NT2/D1 (cell line): ENCODE measurements at regions not wholly inside any gene's neighbourhood (a gene's known extent, or its start where the extent isn't known, plus 50 kb on each side); places are given as distances from the start of the nearest gene placed in this dataset.
"Not testable (repeated sequence)": the region's sequence is repeated elsewhere in the genome, so short reads cannot be mapped to it uniquely, and the experiment has no call there.

Experiments used
- DNase-seq: peaks from one replicate; pipeline ENCODE4 v3.0.0-alpha.2; 2011; ENCODE audit warnings: low read depth, low spot score
- H3K27me3 ChIP-seq: 2 replicates; pipeline ENCODE4 v1.6.0; 2011; ENCODE audit warnings: mild to moderate bottlenecking; ENCODE audit not compliant: insufficient read length, insufficient read depth
- H3K36me3 ChIP-seq: 2 replicates; pipeline ENCODE4 v1.6.1; 2011; ENCODE audit warnings: mild to moderate bottlenecking, low read length, mixed read lengths; ENCODE audit not compliant: insufficient read depth, insufficient read length
- H3K4me1 ChIP-seq: 2 replicates; pipeline ENCODE4 v1.5.1; 2011; ENCODE audit not compliant: insufficient read depth, insufficient read length
- H3K4me3 ChIP-seq: 2 replicates; pipeline ENCODE4 v1.5.1; 2011; ENCODE audit warnings: low read depth; ENCODE audit not compliant: insufficient read length
- H3K9ac ChIP-seq: 2 replicates; pipeline ENCODE4 v1.6.0; 2011; ENCODE audit warnings: low read depth; ENCODE audit not compliant: insufficient read length
- H3K9me3 ChIP-seq: 2 replicates; pipeline ENCODE4 v1.5.1; 2011; ENCODE audit warnings: mild to moderate bottlenecking, low read length; ENCODE audit not compliant: insufficient read depth
- SUZ12 ChIP-seq: IDR thresholded peaks from 2 replicates; pipeline ENCODE4 v1.6.1; 2011; ENCODE audit not compliant: insufficient read length, insufficient read depth; ENCODE audit errors: extremely low read depth
- YY1 ChIP-seq: IDR thresholded peaks from 2 replicates; pipeline ENCODE4 v1.6.1; 2011; ENCODE audit not compliant: insufficient read length, insufficient read depth
- ZNF274 ChIP-seq: IDR thresholded peaks from 2 replicates; pipeline ENCODE4 v1.6.1; 2011; ENCODE audit warnings: mild to moderate bottlenecking, low read depth, low read length

DNA sequence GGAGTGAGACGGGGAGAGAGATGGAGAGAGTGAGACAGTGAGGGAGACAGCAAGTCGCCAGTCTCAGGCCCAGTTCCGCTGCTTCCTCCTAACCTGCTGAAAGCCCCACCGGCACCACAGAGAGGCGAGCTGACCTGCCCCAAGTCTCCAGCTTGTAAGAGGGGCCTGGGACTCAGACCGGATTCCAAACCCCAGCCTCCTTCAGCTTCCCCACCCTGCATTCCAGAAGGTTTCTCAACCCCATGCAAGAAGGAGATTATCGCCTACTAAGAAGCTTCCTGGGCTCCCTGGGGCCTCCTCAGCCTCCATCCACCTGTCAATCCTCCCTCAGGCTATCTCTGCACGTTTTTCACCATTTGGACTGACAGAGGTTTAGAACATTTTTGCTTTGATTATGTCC lies 173.1 kb upstream of the RAB6C start:
- H3K4me1 ChIP-seq = peaks cover 14% of the 10 kb centered on the region
- no peaks in the 10 kb centered on the region for H3K36me3 ChIP-seq
- TF ChIP-seq YY1 = no peak
- H3K27me3 ChIP-seq = no peaks in the 10 kb centered on the region
- peak overlapping the region; percentile 43 for H3K9ac ChIP-seq
- no peak for DNase-seq
- H3K9me3 ChIP-seq = no peaks in the 10 kb centered on the region
- H3K4me3 ChIP-seq = no peak overlapping the region

DNA sequence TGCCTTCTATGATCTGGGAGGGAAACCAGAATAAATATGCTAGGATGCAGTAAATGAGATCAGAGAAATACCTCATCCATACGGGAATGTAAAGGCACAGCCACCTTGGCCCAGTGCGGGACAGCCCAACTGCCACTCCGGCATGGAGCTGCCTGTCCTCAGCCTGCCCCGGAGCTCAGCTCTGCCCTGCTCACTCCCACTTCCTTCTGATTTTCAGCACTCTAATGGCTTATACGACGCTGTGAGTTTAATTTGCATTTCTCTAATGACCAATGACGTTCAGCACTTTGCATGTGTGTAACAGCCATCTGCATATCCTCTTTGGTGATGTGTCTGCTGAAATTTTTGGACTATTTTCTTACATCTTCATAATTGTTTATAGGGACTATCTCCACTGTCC lies 172.5 kb upstream of the RAB6C start:
- Histone ChIP-seq H3K4me1 (peaks cover 12% of the 10 kb centered on the region), H3K9me3 (no peaks in the 10 kb centered on the region), H3K36me3 (no peaks in the 10 kb centered on the region), H3K27me3 (no peaks in the 10 kb centered on the region), H3K4me3 (no peak overlapping the region), H3K9ac (no peak overlapping the region)
- DNase-seq = no peak
- TF ChIP-seq SUZ12 (no peak), YY1 (no peak), ZNF274 (no peak)

DNA sequence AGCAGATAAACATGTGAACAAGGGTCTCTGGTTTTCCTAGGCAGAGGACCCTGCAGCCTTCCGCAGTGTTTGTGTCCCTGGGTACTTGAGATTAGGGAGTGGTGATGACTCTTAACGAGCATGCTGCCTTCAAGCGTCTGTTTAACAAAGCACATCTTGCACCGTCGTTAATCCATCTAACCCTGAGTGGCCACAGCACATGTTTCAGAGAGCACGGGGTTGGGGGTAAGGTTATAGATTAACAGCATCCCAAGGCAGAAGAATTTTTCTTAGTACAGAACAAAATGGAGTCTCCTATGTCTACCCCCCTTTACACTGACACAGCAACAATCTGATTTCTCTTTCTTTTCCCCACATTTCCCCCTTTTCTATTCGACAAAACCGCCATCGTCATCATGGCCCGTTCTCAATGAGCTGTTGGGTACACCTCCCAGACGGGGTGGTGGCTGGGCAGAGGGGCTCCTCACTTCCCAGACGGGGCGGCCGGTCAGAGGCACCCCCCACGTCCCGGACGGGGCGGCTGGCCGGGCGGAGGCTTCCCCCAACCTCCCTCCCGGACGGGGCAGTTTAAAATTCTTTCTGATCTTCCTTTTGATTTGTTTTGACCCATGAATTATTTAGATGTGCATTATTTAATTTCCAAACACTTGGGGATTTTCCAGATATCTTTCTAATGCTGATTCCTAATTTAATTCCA lies 171.7 kb upstream of the RAB6C start:
- H3K9ac ChIP-seq, H3K36me3 ChIP-seq, H3K27me3 ChIP-seq, H3K4me3 ChIP-seq, H3K4me1 ChIP-seq, H3K9me3 ChIP-seq, DNase-seq: not testable (repeated sequence)

DNA sequence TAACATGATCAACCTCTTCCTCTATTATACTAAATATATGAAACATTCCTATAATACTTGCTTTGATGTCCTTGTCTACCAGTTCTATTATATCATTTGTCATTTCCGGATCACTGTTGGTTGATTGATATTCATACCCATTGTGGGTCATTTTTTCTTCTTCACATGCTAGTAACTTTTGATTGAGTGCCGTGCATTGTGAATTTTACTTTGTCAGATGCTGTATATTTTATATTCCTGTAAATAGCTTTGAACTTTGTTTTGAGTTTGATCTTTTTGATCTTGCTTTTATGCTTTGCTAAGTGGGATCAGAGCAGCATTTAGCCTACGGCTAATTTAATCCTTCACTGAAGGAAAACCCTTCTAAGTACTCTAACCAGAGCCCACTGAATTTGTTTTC lies 168.9 kb upstream of the RAB6C start:
- Histone ChIP-seq H3K9ac (no peak overlapping the region), H3K4me3 (no peak overlapping the region), H3K27me3 (no peaks in the 10 kb centered on the region), H3K4me1 (peaks cover 5% of the 10 kb centered on the region), H3K36me3 (no peaks in the 10 kb centered on the region), H3K9me3 (peaks cover 26% of the 10 kb centered on the region; the same call in 1 of the 2 replicates)
- no peak for TF ChIP-seq ZNF274
- TF ChIP-seq SUZ12 = no peak
- no peak for TF ChIP-seq YY1
- DNase-seq = no peak

- Histone ChIP-seq H3K4me3 (no peak overlapping the region), H3K9ac (no peak overlapping the region)
- DNase-seq = no peak
Measured at GRCh38 chr2:129812071-129812470, 167.4 kb upstream of the RAB6C start.

GRCh38 chr2:129812654-129813053 lies 166.8 kb upstream of the RAB6C start:
- Histone ChIP-seq H3K9me3 (peaks cover 47% of the 10 kb centered on the region), H3K4me3 (no peak overlapping the region), H3K9ac (no peak overlapping the region), H3K4me1 (no peaks in the 10 kb centered on the region), H3K27me3 (no peaks in the 10 kb centered on the region), H3K36me3 (no peaks in the 10 kb centered on the region)
- DNase-seq = no peak
- TF ChIP-seq ZNF274 = no peak
- TF ChIP-seq SUZ12 = no peak
- TF ChIP-seq YY1 = no peak

More at GRCh38 chr2:129812071-129812470, 167.4 kb upstream of the RAB6C start:
- no peaks in the 10 kb centered on the region for H3K4me1 ChIP-seq
- H3K27me3 ChIP-seq = no peaks in the 10 kb centered on the region
- peaks cover 42% of the 10 kb centered on the region for H3K9me3 ChIP-seq
- H3K36me3 ChIP-seq = no peaks in the 10 kb centered on the region
- TF ChIP-seq SUZ12 (no peak), YY1 (no peak), ZNF274 (no peak)

DNA sequence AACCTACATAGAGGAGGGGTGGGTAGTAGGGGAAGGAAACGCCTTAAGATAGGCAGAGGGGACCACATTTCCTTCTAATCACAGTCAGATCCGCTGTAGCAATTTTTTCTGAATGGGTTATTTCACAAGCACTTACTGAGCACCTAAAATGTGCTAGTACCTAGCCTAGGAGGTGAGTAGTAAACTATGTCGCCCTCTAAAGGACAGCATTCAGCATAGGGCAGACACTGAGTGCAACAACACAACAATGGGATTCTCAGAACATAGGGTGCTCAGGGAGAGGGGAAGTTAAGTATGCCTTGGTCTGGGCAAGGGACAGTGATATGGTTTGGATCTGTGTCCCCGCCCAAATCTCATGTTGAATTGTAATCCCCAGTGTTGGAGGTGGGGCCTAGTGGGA lies 166.1 kb upstream of the RAB6C start:
- no peak for DNase-seq
- no peaks in the 10 kb centered on the region for H3K27me3 ChIP-seq
- no peaks in the 10 kb centered on the region for H3K36me3 ChIP-seq

More for the DNA sequence above, 166.1 kb upstream of the RAB6C start:
- H3K4me3 ChIP-seq = no peak overlapping the region
- no peak overlapping the region for H3K9ac ChIP-seq
- no peak for TF ChIP-seq SUZ12
- TF ChIP-seq ZNF274 = no peak
- TF ChIP-seq YY1 = no peak
- no peaks in the 10 kb centered on the region for H3K4me1 ChIP-seq
- peaks cover 51% of the 10 kb centered on the region for H3K9me3 ChIP-seq
